HG03354 (cell line): ENCODE measurements at regions not wholly inside any gene's neighbourhood (a gene's known extent, or its start where the extent isn't known, plus 50 kb on each side); places are given as distances from the start of the nearest gene placed in this dataset.
"Not testable (repeated sequence)": the region's sequence is repeated elsewhere in the genome, so short reads cannot be mapped to it uniquely, and the experiment has no call there.

ENCODE experiments used
- ATAC-seq: cut with Tn5 transposase; IDR thresholded peaks from one replicate; pipeline ENCODE4 v1.9.1; 2021; ENCODE audit warnings: mild to moderate bottlenecking; ENCODE audit not compliant: unreplicated experiment, poor library complexity, severe bottlenecking

- no peak for ATAC-seq
These were observed 585.9 kb downstream of the PRR16 start for GRCh38 chr5:121049971-121050370.

GRCh38 chr5:121053055-121053985, 589.2 kb downstream of the PRR16 start:
- ATAC-seq, result no peak

DNA sequence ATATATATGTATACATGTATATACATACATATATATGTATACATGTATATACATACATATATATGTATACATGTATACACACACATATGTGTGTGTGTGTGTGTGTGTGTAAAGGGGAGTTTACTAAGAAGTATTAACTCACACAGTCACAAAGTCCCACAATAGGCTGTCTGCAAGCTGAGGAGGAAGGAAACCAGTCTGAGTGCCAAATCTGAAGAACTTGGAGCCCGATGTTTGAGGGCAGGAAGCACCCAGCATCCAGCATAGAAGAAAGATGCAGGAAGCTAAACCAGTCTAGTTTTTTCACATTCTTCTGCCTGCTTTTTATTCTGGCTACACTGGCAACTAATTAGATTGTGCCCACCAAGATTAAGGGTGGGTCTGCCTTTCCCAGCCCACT, 591.5 kb downstream of the PRR16 start:
- ATAC-seq, result no peak

DNA sequence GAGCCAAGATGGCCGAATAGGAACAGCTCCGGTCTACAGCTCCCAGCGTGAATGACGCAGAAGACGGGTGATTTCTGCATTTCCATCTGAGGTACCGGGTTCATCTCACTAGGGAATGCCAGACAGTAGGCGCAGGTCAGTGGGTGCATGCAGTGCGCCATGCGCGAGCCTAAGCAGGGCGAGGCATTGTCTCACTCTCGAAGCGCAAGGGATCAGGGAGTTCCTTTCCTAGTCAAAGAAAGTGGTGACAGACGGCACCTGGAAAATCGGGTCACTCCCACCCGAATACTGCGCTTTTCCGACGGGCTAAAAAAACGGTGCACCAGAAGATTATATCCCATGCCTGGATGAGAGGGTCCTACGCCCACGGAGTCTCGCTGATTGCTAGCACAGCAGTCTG, 600.1 kb downstream of the PRR16 start:
- ATAC-seq, result not testable (repeated sequence)

DNA sequence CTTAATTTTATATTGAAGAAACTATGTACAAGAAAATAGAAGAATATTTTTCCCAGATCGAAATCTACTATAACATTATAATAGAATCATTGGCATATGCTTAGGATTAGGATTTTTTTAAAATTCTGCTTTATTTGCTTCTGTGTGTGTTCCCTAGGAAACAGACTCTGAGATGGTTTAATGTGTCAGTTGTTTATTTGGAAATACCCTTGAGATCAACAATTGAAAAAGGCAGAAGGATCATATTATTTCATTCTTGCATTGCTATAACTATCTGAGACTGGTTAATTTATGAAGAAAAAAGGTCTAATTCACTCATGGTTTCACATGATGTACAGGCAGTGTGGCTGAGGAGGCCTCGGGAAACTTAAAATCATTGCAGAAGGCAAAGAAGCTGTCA, 622.6 kb downstream of the PRR16 start:
- ATAC-seq, result no peak

- no peak for ATAC-seq
These were observed 623.5 kb downstream of the PRR16 start for GRCh38 chr5:121087560-121087959.

DNA sequence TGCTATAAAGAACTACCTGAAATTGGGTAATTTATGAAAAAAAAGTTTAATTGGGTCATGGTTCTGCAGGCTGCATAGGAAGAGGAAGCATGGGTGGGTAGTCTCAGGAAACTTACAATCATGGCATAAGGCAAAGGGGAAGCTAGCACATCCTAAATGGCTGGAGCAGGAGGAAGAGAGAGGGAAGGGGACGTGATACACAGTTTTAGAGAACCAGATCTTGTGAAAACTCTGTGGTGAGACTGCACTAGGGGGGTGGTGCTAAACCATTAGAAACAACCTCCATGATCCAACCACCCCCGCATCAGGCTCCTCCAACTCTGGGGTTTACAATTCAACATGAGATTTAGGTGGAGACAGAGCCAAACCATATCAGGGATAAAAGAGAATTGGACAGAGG, 624.2 kb downstream of the PRR16 start:
- no peak for ATAC-seq

DNA sequence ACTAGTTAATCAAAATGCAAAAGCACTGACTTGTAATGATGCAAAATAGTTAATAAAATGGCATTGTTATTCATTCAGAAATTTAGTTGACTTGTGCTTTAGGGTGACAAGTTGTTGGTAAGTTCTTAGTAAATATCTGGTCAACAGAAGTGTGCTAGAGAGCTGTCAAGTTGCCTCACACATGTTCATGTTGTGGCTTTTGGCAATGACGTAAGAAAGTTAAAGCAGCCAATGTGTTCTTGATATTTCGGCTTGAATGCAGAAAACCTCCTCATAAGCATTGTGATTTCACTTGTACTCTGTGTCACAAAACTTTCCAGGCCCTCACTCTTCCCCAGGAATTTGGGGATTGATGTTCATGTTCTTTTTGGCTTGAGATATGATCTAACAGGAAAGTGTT, 626.7 kb downstream of the PRR16 start:
- ATAC-seq, result no peak

DNA sequence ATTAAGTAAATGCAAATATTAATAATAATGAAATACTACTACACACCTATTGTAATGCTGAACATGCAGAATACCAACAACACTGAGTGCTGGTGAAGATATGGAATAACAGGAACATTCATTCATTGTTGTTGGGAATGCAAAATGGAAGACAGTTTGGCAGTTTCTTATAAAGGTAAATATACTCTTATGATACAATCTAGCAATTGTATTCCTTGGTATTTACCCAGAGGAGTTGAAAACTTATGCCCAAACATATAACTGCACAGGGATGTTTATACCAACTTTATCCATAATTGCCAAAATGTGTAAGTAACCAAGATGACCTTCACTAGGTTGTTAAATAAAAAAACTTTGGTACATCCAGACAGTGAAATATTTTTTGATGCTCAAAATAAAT, 636.8 kb downstream of the PRR16 start:
- ATAC-seq, result no peak

- ATAC-seq, result no peak
These were observed 641.8 kb downstream of the PRR16 start for GRCh38 chr5:121105921-121106320.

DNA sequence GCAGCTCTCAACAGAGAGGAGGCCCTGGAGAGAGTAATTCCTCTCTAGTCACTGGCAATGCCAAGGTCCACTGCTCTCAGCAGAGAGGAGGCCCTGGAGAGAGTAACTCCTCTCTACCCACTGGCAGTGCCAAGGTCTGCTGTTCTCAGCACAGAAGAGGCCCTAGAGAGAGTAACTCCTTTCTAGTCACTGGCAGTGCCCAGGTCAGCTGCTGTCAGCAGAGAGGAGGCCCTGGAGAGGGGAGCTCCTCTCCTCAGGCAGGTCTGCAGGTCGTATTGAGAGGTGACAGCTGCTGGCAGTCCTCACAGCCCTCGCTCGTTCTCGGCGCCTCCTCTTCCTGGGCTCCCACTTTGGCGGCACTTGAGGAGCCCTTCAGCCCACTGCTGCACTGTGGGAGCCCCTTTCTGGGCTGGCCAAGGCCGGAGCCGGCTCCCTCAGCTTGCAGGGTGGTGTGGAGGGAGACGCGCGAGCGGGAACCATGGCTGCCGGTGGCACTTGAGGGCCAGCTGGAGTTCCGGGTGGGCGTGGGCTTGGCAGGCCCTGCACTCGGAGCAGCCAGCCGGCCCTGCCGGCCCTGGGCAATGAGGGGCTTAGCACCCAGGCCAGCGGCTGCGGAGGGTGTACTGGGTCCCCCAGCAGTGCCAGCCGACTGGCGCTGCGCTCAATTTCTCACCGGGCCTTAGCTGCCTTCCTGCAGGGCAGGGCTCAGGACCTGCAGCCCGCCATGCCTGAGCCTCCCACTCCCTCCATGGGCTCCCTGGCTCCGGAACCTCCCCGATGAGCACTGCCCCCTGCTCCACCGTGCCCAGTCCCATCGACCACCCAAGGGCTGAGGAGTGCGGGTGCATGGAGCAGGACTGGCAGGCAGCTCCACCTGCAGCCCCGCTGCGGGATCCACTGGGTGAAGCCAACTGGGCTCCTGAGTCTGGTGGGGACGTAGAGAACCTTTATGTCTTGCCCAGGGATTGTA, 642.9 kb downstream of the PRR16 start:
- not testable (repeated sequence) for ATAC-seq

GRCh38 chr5:121108725-121109124, 644.6 kb downstream of the PRR16 start:
- ATAC-seq, result no peak

DNA sequence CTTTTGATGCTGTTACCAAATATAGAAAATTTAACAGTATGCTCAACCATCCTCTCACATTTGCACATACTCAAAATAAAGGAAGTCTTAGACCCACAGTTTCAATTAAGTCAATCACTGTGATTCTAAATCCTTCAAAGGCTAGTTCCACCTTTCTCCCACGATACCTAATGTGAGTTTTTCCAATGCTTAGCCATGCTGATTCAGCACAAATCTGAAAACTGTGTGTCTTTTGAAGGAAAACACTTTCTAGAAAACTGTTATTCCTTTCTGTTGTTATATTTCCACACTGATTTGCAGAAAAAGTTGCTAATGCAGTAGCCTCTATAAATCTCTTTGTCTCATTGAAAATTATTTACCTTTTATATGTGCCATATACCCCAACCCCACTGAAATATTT, 645.7 kb downstream of the PRR16 start:
- ATAC-seq, result no peak

- no peak for ATAC-seq
These were observed 657.7 kb downstream of the PRR16 start for GRCh38 chr5:121121786-121122185.

GRCh38 chr5:121138495-121138907, 674.4 kb downstream of the PRR16 start:
- no peak for ATAC-seq

GRCh38 chr5:121138952-121139351, 674.9 kb downstream of the PRR16 start:
- no peak for ATAC-seq

- ATAC-seq, result no peak
These were observed 680.7 kb downstream of the PRR16 start for GRCh38 chr5:121144764-121145163.

DNA sequence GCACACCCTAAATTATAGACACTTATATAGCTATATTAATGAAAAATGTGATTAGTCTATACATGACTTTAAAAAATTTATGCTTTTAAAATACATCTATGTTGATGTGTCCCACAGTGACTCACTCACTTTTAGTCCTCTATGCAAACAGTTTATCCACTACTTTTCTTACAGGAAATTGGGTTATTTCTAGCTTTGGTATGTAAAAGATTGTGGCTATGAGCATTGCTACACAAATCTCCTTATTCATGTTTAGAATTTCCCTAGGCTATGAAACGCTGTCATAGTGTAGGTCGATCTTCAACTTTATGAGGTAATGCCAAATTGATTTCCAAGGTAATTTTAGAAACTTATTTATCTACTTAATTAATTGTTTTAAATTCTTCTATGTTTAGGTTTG, 687.4 kb downstream of the PRR16 start:
- no peak for ATAC-seq

DNA sequence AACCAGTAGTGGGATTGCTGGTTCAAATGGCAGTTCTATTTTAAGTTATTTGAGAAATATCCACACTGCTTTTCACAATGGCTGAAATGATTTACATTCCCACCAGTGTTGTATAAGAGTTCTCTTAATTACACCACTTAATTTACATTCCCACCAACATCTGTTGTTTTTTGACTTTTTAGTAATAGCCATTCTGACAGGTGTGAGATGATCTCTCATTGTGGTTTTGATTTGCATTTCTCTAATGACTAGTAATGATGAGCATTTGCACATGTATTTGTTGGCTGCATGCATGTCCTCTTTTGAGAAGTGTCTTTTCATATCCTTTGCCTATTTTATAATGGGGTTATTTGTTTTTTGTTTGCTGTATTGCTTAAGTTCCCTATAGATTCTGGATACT, 688.3 kb downstream of the PRR16 start:
- ATAC-seq, result no peak

DNA sequence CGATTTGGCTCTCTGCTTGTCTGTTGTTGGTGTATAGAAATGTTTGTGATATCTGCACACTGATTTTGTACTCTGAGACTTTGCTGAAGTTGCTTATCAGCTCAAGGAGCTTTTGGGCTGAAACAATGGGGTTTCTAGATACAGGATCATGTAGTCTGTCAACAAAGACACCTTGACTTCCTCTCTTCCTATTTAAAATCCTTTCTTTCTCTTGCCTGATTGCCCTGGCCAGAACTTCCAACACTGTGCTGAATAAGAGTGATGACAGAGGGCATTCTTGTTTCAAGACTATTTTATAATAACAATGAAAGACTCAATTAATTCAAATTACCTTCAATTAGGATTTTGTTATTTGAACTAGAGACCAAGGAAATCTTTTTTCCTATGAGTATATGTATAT, 692.5 kb downstream of the PRR16 start:
- no peak for ATAC-seq

DNA sequence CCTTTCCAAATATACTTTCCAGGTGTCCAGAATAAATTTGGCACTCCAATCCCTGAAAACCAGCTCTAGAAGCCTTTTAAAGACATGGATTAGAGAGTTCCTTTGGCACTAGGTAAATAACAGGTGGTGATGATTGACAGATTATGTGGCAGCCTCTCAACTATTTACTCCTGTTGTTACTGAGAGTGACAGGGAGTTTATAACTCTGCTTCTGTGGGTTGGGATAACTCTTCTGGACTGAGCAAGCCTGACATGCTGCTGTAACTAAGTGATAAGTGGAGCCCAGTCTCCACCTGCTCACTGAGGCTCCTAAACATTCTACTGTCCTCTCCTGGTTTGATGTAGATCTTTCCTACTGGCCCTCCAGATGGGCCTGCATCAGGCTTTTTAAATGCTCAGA, 693.2 kb upstream of the FTMT start:
- no peak for ATAC-seq
